ENCODE measurements at regions not wholly inside any gene's neighbourhood (a gene's known extent, or its start where the extent isn't known, plus 50 kb on each side); places are given as distances from the start of the nearest gene placed in this dataset.

DNA sequence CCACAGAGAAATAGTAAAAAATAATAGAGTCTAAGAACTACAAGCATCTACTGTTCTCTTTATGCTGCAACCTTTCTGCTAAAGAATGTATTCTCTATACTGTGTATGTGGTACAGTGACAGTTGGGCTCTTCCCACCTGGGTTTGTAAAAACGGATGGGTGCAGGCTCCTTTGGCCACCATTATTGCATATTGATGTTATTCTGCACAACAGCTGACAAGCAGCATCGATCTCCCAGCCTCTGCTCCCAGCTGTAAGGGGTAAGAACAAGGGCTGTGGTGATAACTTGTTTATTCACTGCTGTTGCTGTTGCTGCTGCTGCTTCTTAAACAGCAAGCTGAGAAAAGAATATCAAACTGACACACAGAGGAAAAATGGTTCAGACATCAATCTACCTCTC is 56.1 kb downstream of the KCNRG start:
- peak overlapping the region; percentile 96 for H3K27ac ChIP-seq
- no peak for TF ChIP-seq CTCF (conservative IDR thresholded peaks at IDR 0.05)

DNA sequence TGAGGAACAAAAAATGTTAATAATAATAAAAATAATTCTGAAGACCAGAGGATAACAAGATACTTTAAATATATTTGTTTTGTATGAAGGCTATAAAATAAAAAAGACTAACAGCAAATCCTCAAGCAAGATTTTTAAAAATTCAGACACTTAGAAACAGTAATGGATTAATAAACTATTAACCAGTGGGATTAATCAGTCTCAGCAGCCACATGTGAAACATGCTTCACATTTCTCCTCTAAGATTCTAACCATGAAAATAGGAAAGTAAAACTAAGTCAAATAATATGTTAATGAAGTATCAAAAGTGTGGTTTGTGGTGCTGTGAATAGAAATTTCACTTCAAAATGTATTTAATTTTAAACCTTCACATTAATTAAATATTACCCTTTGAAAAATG is 57.4 kb downstream of the KCNRG start:
- TF ChIP-seq CTCF (conservative IDR thresholded peaks at IDR 0.05) = no peak
- peak overlapping the region; percentile 96; the same call in 1 of the 2 replicates for H3K27ac ChIP-seq

GRCh38 chr13:50073340-50073739 is 58.1 kb downstream of the KCNRG start:
- peak overlapping the region; percentile 96 for H3K27ac ChIP-seq
- no peak for TF ChIP-seq CTCF (conservative IDR thresholded peaks at IDR 0.05)

- H3K27ac ChIP-seq = peak overlapping the region; percentile 96
These were observed 59.6 kb downstream of the KCNRG start for GRCh38 chr13:50074843-50075242.

DNA sequence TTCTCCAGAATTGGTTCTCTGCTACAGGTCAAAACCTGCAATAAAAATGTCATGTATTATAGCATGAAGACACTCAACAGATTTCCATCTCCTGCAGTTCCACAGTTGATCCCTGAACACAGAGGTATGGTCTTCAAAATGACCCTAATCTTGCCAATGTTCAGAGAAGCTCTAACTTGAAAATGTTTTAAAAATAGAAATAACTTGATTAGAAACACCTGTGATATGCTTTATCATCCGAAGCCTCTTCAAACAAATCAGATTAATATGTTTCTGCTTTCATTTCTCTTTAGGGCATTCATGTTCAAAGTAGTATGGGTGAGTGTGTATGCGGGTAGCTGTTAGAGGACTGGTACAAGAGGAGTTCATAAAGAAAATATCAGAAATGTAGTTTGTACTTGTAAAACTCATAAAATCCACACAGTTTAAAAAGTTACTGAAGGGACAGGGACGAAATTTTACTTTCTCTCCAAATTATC is 60.4 kb downstream of the KCNRG start:
- no peak for TF ChIP-seq CTCF (conservative IDR thresholded peaks at IDR 0.05)
- H3K27ac ChIP-seq = peak overlapping the region; percentile 96

More at GRCh38 chr13:50074843-50075242, 59.6 kb downstream of the KCNRG start:
- TF ChIP-seq CTCF (conservative IDR thresholded peaks at IDR 0.05) = no peak

DNA sequence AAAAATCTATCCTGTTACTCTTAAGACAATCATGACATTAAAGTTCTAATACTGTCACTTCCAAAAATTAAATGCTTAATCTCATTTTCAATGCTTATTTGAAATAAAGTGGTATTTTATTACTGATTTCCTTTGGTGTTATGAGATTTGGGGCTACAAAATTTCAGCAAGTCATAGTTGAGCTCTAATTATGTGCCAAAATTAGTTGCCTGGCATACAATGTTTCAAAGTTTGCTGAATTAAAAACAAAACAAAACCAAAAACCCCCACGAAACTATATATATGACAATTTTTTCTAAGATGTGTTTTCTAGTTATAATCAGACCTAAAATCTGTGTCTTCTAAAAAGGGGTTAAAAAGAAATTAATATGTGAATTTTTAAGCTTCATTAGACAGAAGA is 62.2 kb downstream of the KCNRG start:
- TF ChIP-seq CTCF (conservative IDR thresholded peaks at IDR 0.05) = no peak
- H3K27ac ChIP-seq = peak overlapping the region; percentile 96

GRCh38 chr13:50078231-50078894 is 63.1 kb downstream of the KCNRG start:
- peak overlapping the region; percentile 96 for H3K27ac ChIP-seq
- no peak for TF ChIP-seq CTCF (conservative IDR thresholded peaks at IDR 0.05)
